ENCODE measurements at regions not wholly inside any gene's neighbourhood (a gene's known extent, or its start where the extent isn't known, plus 50 kb on each side); places are given as distances from the start of the nearest gene placed in this dataset.

DNA sequence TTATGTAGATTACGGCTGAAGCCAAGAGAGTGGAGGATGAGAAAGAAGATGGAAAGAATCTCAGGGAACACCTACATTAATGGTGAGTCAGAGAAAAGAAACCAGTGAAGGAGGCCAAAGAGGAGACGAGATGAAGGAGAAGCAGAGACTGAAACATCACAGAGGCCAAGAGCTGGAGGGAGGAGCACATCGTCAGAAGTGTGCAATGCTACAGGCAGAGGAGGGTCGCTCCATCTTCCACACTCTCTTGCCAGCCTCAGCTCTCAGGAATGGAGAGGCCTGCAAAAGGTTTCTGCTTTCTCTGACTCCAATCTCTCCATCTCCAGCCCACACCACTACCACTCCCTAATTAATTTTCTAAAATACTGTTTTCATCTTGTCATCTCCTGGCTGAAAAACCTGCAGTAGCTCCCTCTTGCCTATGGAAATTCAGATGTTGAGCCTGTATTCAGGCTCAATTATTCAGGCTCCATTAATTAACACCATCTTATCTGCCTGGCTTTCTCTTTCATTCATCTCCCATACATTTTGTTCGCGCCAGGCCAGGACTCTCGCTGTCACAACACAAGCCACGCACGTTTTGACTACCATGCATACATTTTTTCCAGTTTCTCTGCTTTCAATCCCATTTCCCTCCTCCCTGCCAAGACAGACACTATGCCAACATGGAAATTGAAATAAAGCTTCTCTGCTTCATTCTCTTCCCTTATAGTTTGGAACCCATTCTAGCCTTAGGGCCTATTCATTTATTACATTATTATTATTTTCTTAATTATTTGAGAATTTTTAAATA is 165.8 kb downstream of the INHBA start:
- H3K9ac ChIP-seq, result no peak overlapping the region
- no peaks in the 10 kb centered on the region for H3K9me3 ChIP-seq
- TF ChIP-seq Cebpa-rat (IDR thresholded peaks at IDR 0.05), result no peak
- no peak overlapping the region for H3K27ac ChIP-seq
- no peaks in the 10 kb centered on the region for H4K20me1 ChIP-seq
- H3K4me1 ChIP-seq, result no peaks in the 10 kb centered on the region
- no peaks in the 10 kb centered on the region for H3K36me3 ChIP-seq
- no peaks in the 10 kb centered on the region for H3K27me3 ChIP-seq
- no peak overlapping the region for H3K4me3 ChIP-seq
- no peak overlapping the region for H3K4me2 ChIP-seq

DNA sequence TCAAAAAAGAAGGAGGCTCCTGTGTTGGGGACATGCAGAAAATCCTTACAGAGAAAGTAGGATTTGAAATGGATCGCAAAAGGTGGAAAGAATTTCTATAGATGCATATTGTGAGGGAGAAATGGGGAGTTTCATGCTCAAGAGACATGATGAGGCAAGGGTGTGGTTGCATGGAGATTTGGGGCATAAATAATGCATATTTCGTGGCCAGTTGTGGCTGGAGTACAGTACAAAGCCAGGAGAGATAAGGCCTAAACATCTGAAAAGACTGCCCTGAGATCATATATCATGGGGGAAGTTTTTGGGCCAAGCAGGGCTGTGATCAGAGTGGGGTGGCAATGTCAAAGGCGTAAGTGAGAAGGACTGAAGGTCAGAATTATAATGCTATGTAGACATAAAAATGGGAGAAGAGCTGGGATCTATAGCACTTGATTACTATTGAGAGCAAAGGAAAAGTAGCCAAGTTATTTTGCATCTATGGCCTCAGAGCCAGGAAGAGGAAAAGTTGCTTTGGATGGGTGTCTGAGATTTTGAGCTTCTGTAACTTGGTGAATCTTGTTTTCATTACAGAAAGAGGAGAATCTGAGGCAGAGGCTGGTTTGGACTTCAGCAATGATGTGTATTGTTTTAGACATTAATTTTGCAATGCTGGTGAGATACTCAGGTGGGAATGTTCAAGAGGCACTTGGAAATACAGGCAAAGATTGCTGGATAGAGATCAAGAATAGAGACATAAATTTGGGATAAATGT is 166.6 kb downstream of the INHBA start:
- Histone ChIP-seq H4K20me1 (no peaks in the 10 kb centered on the region), H3K9ac (no peak overlapping the region), H3K27me3 (no peaks in the 10 kb centered on the region), H3K4me2 (no peak overlapping the region), H3K4me3 (no peak overlapping the region), H3K27ac (no peak overlapping the region), H3K4me1 (no peaks in the 10 kb centered on the region), H3K36me3 (no peaks in the 10 kb centered on the region), H3K9me3 (no peaks in the 10 kb centered on the region)
- no peak for TF ChIP-seq Cebpa-rat (IDR thresholded peaks at IDR 0.05)

DNA sequence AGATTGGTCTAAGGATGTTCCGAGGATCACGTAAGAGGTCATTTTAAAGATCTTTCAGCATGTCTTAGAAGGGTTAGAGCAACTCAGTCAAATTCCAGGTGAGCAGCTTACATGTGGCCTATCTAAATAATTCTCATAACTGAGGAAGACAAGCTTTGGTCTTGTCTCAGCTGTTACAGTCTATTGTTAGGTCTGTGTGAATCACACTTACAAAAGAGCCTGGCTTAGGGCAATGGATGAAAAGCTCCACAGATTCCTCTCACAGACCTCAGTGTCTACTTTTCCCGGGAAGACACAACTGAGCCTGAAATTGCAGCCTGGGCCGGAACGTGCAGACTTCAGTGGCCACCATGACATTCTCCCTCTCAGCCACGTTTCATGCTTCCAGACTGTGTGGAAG is 173.1 kb downstream of the INHBA start:
- H3K9me3 ChIP-seq, result peaks cover under 1% of the 10 kb centered on the region
- H3K27ac ChIP-seq, result no peak overlapping the region
- no peak overlapping the region for H3K9ac ChIP-seq
- H3K27me3 ChIP-seq, result no peaks in the 10 kb centered on the region
- H3K4me3 ChIP-seq, result no peak overlapping the region
- no peaks in the 10 kb centered on the region for H3K36me3 ChIP-seq
- H4K20me1 ChIP-seq, result no peaks in the 10 kb centered on the region
- no peak for TF ChIP-seq Cebpa-rat (IDR thresholded peaks at IDR 0.05)
- no peak overlapping the region for H3K4me2 ChIP-seq
- no peaks in the 10 kb centered on the region for H3K4me1 ChIP-seq

DNA sequence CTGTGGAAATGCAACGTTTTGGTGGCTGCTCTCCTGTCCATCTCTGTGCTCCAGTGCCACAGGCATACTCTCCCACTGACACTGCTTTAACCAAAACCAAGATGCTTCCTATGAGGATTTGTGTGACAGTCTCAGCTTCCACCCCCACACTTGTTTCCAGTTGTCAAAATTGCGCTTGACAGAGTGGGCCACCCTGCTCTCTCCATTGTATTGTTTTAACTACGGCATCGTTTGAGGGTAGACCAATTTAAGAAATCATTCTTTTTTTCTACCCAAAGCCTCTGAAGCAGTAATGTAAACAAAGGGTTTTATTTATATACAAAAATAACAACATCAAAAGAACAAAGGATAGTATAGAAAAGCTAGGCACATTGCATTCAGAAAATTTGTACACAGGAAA is 178.0 kb downstream of the INHBA start:
- Histone ChIP-seq H3K27me3 (no peaks in the 10 kb centered on the region), H3K4me3 (no peak overlapping the region), H3K9me3 (peaks cover 26% of the 10 kb centered on the region), H3K36me3 (no peaks in the 10 kb centered on the region), H3K4me1 (no peaks in the 10 kb centered on the region), H3K4me2 (no peak overlapping the region), H3K27ac (no peak overlapping the region), H3K9ac (no peak overlapping the region), H4K20me1 (no peaks in the 10 kb centered on the region)
- TF ChIP-seq Cebpa-rat (IDR thresholded peaks at IDR 0.05), result no peak

DNA sequence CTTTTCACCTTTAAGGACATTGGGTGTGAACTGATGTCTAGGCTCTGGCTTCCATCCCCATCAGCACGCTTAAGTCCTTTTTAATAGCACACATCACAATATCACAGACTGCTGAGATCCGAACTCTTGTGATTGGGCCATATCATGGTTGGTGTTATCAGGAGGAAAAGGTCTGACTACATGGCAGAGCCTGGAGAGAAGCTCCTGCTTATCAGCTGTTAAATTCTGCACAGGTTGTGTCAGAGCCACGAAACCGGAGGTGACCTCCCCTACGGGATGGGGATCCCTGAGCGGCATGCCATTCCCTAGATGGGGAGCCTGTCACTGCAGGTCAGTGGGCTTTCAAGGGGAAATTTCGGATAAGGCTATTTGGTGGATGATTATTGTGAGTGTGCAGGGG is 182.4 kb downstream of the INHBA start:
- Histone ChIP-seq H3K9ac (no peak overlapping the region), H4K20me1 (no peaks in the 10 kb centered on the region), H3K27me3 (no peaks in the 10 kb centered on the region), H3K27ac (no peak overlapping the region), H3K4me1 (no peaks in the 10 kb centered on the region), H3K4me3 (no peak overlapping the region), H3K9me3 (peaks cover 30% of the 10 kb centered on the region), H3K36me3 (no peaks in the 10 kb centered on the region), H3K4me2 (no peak overlapping the region)
- no peak for TF ChIP-seq Cebpa-rat (IDR thresholded peaks at IDR 0.05)

DNA sequence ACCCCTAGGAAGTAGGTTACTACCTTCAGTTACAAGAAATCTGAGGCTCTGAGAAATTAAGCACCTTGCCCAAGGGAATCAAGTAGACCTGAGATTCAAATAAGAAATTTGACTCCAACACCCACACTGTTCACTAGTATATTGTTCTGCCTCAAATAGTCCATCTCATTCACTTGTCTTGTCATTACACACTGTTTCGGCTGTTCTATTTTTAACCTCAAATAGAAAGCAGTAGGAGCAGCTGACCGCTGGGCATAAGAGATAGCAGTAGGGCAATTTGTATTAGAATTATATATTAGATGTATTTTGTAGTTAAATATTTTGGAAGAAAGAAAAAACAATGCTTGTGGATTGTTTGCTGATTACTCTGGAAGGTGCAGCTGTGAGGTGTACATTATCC is 185.1 kb downstream of the INHBA start:
- Histone ChIP-seq H3K27ac (no peak overlapping the region), H3K9ac (no peak overlapping the region), H3K4me2 (no peak overlapping the region), H4K20me1 (no peaks in the 10 kb centered on the region), H3K27me3 (no peaks in the 10 kb centered on the region), H3K4me1 (no peaks in the 10 kb centered on the region), H3K9me3 (peaks cover 13% of the 10 kb centered on the region), H3K4me3 (no peak overlapping the region), H3K36me3 (no peaks in the 10 kb centered on the region)
- TF ChIP-seq Cebpa-rat (IDR thresholded peaks at IDR 0.05), result no peak

DNA sequence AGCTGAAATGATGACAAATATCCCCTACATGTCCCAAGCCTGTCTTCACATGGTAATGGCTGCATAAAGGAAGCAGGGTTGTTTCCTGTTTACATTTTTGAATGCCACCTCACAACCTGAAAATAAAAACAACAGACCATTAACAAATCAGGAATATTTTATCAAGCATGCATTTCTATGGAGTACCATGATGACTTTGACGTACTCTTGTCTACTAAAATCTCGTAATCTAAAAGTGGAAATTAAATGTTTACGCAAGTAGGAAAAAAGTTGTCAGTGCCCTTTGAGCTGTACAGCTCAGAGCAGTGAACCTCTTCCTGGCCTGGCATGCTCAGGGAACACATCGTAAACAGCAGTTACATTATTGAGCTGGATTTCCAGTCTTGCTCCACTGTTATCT is 194.1 kb downstream of the INHBA start:
- H3K4me2 ChIP-seq, result no peak overlapping the region
- H3K27me3 ChIP-seq, result no peaks in the 10 kb centered on the region
- H3K36me3 ChIP-seq, result no peaks in the 10 kb centered on the region
- H3K4me1 ChIP-seq, result peaks cover 13% of the 10 kb centered on the region; the same call in 1 of the 2 replicates
- no peak overlapping the region for H3K4me3 ChIP-seq
- H3K27ac ChIP-seq, result no peak overlapping the region
- no peak overlapping the region for H3K9ac ChIP-seq
- no peak for TF ChIP-seq Cebpa-rat (IDR thresholded peaks at IDR 0.05)
- H3K9me3 ChIP-seq, result no peaks in the 10 kb centered on the region
- H4K20me1 ChIP-seq, result no peaks in the 10 kb centered on the region

DNA sequence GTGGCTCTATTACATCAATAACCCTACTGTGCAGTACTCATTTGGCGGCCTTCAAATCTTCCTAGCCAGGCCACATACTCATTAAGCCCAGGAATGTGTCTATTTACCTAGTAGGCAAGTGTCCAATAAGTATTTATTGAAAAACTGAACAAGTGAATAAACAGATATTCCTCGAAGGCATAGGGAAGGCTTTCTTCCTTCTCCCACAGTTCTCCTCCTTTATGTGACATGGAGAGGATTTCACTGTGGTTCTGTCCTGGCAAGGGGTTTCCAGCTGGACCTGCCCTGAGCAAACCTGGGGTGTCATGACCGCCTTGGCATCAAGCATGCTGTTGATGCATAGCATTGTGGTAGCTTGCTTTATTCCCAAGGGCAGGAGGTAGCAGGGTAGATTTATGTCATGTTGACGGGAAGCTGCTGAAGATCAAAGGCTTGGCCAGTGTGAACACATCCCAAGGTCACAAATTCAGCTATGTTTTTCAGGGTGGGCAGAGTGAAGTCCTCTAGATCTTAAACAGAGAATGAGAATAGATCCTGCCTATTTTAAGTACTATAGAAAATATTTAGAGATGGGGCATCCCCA is 195.1 kb downstream of the INHBA start:
- H3K9me3 ChIP-seq, result no peaks in the 10 kb centered on the region
- H3K9ac ChIP-seq, result no peak overlapping the region
- TF ChIP-seq Cebpa-rat (IDR thresholded peaks at IDR 0.05), result no peak
- H3K27ac ChIP-seq, result no peak overlapping the region
- H3K4me1 ChIP-seq, result peaks cover 13% of the 10 kb centered on the region; the same call in 1 of the 2 replicates
- no peaks in the 10 kb centered on the region for H4K20me1 ChIP-seq
- no peak overlapping the region for H3K4me3 ChIP-seq
- no peaks in the 10 kb centered on the region for H3K27me3 ChIP-seq
- H3K36me3 ChIP-seq, result no peaks in the 10 kb centered on the region
- H3K4me2 ChIP-seq, result no peak overlapping the region

DNA sequence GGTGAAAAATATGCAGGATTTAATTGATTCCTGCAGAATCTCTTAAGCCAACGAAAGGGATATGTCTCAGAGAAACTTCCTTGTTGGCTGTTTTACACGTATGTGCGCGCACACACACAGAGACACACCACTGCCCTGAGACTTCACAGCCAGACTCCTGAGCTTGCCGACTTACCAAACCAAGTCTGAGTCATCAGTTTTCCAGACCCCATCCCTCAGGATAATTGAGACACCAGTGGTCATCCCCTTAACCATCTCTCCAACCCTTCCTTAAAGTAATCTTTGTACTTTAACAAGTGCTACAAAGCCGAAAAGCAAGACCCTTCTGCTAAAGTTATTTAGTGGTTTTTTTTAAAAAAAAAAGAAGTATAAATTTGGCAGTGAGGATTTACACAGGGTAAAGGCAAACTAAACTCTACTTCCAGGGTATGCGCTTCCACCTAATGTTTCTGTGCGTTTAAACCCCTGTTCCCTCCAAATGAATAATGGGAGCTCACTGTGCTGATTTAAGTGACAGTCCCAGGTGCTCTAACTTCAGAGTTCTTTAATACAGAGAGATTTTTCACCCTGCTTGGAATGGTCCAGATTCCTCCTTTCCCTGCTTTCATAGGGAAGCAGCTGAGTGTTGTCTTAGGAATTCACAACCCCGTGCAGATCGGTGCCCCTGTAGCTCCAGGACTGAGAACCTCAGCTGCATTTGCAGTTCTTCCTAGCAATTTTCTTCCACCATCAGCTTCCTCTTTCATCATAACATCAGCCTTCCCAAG is 198.5 kb downstream of the INHBA start:
- Histone ChIP-seq H3K4me1 (peaks cover 13% of the 10 kb centered on the region; the same call in 1 of the 2 replicates), H3K27me3 (no peaks in the 10 kb centered on the region)
- TF ChIP-seq Cebpa-rat (IDR thresholded peaks at IDR 0.05), result no peak

More for the DNA sequence above, 198.5 kb downstream of the INHBA start:
- Histone ChIP-seq H4K20me1 (no peaks in the 10 kb centered on the region), H3K4me3 (no peak overlapping the region), H3K4me2 (no peak overlapping the region), H3K9me3 (no peaks in the 10 kb centered on the region), H3K36me3 (no peaks in the 10 kb centered on the region), H3K27ac (no peak overlapping the region), H3K9ac (no peak overlapping the region)
